C1 segment of cervical spinal cord (tissue), 14 donors: ENCODE measurements at regions not wholly inside any gene's neighbourhood (a gene's known extent, or its start where the extent isn't known, plus 50 kb on each side); places are given as distances from the start of the nearest gene placed in this dataset.

Experiments
- DNase-seq, 14 donors: peaks; one replicate each; lab custom pipeline; 2025; lab: John Stamatoyannopoulos, UW

- DNase-seq, result no peak
Measured at GRCh38 chr5:82363524-82363923, 85.4 kb upstream of the RPS23 start.

- no peak for DNase-seq
Measured at GRCh38 chr5:82362636-82363035, 84.5 kb upstream of the RPS23 start.

GRCh38 chr5:82360022-82360421 lies 81.9 kb upstream of the RPS23 start:
- no peak for DNase-seq

- DNase-seq, result no peak
Measured at GRCh38 chr5:82359272-82359671, 81.1 kb upstream of the RPS23 start.

- no peak for DNase-seq
Measured at GRCh38 chr5:82358457-82358856, 80.3 kb upstream of the RPS23 start.

- no peak for DNase-seq
Measured at GRCh38 chr5:82356808-82357671, 78.9 kb upstream of the RPS23 start.

GRCh38 chr5:82356021-82356420 lies 77.9 kb upstream of the RPS23 start:
- DNase-seq, result no peak

- no peak for DNase-seq
Measured at GRCh38 chr5:82355496-82355895, 77.3 kb upstream of the RPS23 start.

- no peak for DNase-seq
Measured at GRCh38 chr5:82355053-82355452, 76.9 kb upstream of the RPS23 start.

GRCh38 chr5:82354543-82354942 lies 76.4 kb upstream of the RPS23 start:
- no peak for DNase-seq

- no peak for DNase-seq
Measured at GRCh38 chr5:82353522-82353921, 75.4 kb upstream of the RPS23 start.

- DNase-seq, result no peak
Measured at GRCh38 chr5:82352146-82352791, 74.1 kb upstream of the RPS23 start.

GRCh38 chr5:82351754-82352145 lies 73.6 kb upstream of the RPS23 start:
- peak in 3 of 14 donors; percentile 2 to 16 (median 10) for DNase-seq

- DNase-seq, result no peak
Measured at GRCh38 chr5:82351297-82351696, 73.1 kb upstream of the RPS23 start.

- peak in 1 of 14 donors; percentile 46 for DNase-seq
Measured at GRCh38 chr5:82349652-82350051, 71.5 kb upstream of the RPS23 start.

- DNase-seq, result no peak
Measured at GRCh38 chr5:82348784-82349425, 70.8 kb upstream of the RPS23 start.

GRCh38 chr5:82347201-82347865 lies 69.2 kb upstream of the RPS23 start:
- peak in 12 of 14 donors; percentile 9 to 83 (median 46) for DNase-seq

- peak in 3 of 14 donors; percentile 31 to 44 (median 43) for DNase-seq
Measured at GRCh38 chr5:82346399-82347165, 68.4 kb upstream of the RPS23 start.

- no peak for DNase-seq
Measured at GRCh38 chr5:82345108-82345507, 67.0 kb upstream of the RPS23 start.

- DNase-seq, result no peak
Measured at GRCh38 chr5:82341325-82341724, 63.2 kb upstream of the RPS23 start.

GRCh38 chr5:82340799-82341198 lies 62.6 kb upstream of the RPS23 start:
- no peak for DNase-seq
